ENCODE measurements at regions not wholly inside any gene's neighbourhood (a gene's known extent, or its start where the extent isn't known, plus 50 kb on each side); places are given as distances from the start of the nearest gene placed in this dataset.

- no peak overlapping the region for H3K4me3 ChIP-seq (ENCODE audit: low read length)
- H3K27ac ChIP-seq (ENCODE audit: low read length) = no peak overlapping the region
- ChIA-PET POLR2A (ENCODE audit: unreplicated experiment) (no interaction called here), CTCF (no interaction called here)
- ATAC-seq = no peak
- intact Hi-C loops (cut with micrococcal nuclease) = no loop called here
- no peaks in the 10 kb centered on the region for H3K9me2 ChIP-seq (replicated peaks; ENCODE audit: low read length)
- H3K79me2 ChIP-seq (ENCODE audit: low read length) = no peaks in the 10 kb centered on the region
- no peak for DNase-seq
- H3F3A ChIP-seq (ENCODE audit: low read length, unreplicated experiment) = no peaks in the 10 kb centered on the region
- no peaks in the 10 kb centered on the region for H3K27me3 ChIP-seq (ENCODE audit: low read length)
- TF ChIP-seq, protein P1, sequence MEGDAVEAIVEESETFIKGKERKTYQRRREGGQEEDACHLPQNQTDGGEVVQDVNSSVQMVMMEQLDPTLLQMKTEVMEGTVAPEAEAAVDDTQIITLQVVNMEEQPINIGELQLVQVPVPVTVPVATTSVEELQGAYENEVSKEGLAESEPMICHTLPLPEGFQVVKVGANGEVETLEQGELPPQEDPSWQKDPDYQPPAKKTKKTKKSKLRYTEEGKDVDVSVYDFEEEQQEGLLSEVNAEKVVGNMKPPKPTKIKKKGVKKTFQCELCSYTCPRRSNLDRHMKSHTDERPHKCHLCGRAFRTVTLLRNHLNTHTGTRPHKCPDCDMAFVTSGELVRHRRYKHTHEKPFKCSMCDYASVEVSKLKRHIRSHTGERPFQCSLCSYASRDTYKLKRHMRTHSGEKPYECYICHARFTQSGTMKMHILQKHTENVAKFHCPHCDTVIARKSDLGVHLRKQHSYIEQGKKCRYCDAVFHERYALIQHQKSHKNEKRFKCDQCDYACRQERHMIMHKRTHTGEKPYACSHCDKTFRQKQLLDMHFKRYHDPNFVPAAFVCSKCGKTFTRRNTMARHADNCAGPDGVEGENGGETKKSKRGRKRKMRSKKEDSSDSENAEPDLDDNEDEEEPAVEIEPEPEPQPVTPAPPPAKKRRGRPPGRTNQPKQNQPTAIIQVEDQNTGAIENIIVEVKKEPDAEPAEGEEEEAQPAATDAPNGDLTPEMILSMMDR (conservative IDR thresholded peaks at IDR 0.05; ENCODE audit: low read depth, low read length) = no peak
- TF ChIP-seq EZH2phosphoT487 (IDR thresholded peaks at IDR 0.05; ENCODE audit: borderline replicate concordance, low read length) (no peak), EZH2 (IDR thresholded peaks at IDR 0.05; ENCODE audit: low read length, unreplicated experiment) (no peak)
- no peak overlapping the region for H3K4me2 ChIP-seq (ENCODE audit: low read length)
- no peak overlapping the region for H2AFZ ChIP-seq (ENCODE audit: low read length)
- H3K36me3 ChIP-seq (ENCODE audit: low read depth, low read length) = no peaks in the 10 kb centered on the region
- peaks cover 10% of the 10 kb centered on the region; the same call in 1 of the 2 replicates for H3K4me1 ChIP-seq (ENCODE audit: insufficient read depth, low read length)
- BruUV-seq (replicated peaks) = no TSS peak
- H3K9ac ChIP-seq (ENCODE audit: low read length) = no peak overlapping the region
- no peaks in the 10 kb centered on the region for H4K20me1 ChIP-seq (ENCODE audit: low read length)
- H3K9me3 ChIP-seq (ENCODE audit: low read length) = no peaks in the 10 kb centered on the region
Measured at GRCh38 chr6:148222846-148223245, 119.8 kb upstream of the SASH1 start.

- H2AFZ ChIP-seq (ENCODE audit: low read length) = no peak overlapping the region
- intact Hi-C loops (cut with micrococcal nuclease) = no loop called here
- no peaks in the 10 kb centered on the region for H3K9me3 ChIP-seq (ENCODE audit: low read length)
- H3F3A ChIP-seq (ENCODE audit: low read length, unreplicated experiment) = no peaks in the 10 kb centered on the region
- H3K36me3 ChIP-seq (ENCODE audit: low read depth, low read length) = no peaks in the 10 kb centered on the region
- H3K79me2 ChIP-seq (ENCODE audit: low read length) = no peaks in the 10 kb centered on the region
- H3K9ac ChIP-seq (ENCODE audit: low read length) = no peak overlapping the region
- ATAC-seq (peak; percentile 54), DNase-seq (peak; percentile 14)
- H3K27me3 ChIP-seq (ENCODE audit: low read length) = no peaks in the 10 kb centered on the region
- no TSS peak for BruUV-seq (replicated peaks)
- ChIA-PET CTCF (interaction anchor here (0.6 kb wide), 1 partner anchor 1343 kb away, joined by 4 read pairs; the partner anchor contains the start of gene GINM1), POLR2A (ENCODE audit: unreplicated experiment) (no interaction called here)
- no peak overlapping the region for H3K4me2 ChIP-seq (ENCODE audit: low read length)
- H3K9me2 ChIP-seq (replicated peaks; ENCODE audit: low read length) = no peaks in the 10 kb centered on the region
- H3K27ac ChIP-seq (ENCODE audit: low read length) = no peak overlapping the region
- TF ChIP-seq EZH2phosphoT487 (IDR thresholded peaks at IDR 0.05; ENCODE audit: borderline replicate concordance, low read length) (no peak), EZH2 (IDR thresholded peaks at IDR 0.05; ENCODE audit: low read length, unreplicated experiment) (no peak)
- TF ChIP-seq, protein P1 (conservative IDR thresholded peaks at IDR 0.05; ENCODE audit: low read depth, low read length) = no peak
- H4K20me1 ChIP-seq (ENCODE audit: low read length) = no peaks in the 10 kb centered on the region
- H3K4me3 ChIP-seq (ENCODE audit: low read length) = no peak overlapping the region
- peaks cover 10% of the 10 kb centered on the region; the same call in 1 of the 2 replicates for H3K4me1 ChIP-seq (ENCODE audit: insufficient read depth, low read length)
Measured at GRCh38 chr6:148223424-148223842, 119.2 kb upstream of the SASH1 start.

DNA sequence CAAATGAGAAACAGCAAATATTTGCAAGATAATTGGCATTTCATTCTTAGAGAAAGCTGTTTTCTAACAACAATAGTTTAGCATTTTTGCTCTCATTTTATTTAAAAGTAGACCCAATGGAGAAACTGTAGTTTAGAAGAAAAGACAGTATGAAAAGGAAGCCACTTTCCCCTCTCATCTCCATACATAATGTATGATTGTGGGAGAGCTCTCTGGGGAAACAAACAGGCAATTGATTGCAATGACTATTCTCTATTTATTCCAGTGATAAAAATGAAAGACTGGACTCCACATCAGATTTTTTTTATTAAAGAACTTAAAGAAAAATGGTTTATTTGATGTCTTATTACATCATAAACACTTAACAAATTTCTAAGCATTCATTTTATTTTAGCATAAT lies 116.8 kb upstream of the SASH1 start:
- Histone ChIP-seq H3K27ac (ENCODE audit: low read length) (no peak overlapping the region), H3K9me3 (ENCODE audit: low read length) (no peaks in the 10 kb centered on the region), H3F3A (ENCODE audit: low read length, unreplicated experiment) (no peaks in the 10 kb centered on the region), H3K79me2 (ENCODE audit: low read length) (no peaks in the 10 kb centered on the region), H3K4me2 (ENCODE audit: low read length) (no peak overlapping the region), H3K36me3 (ENCODE audit: low read depth, low read length) (no peaks in the 10 kb centered on the region), H3K4me1 (ENCODE audit: insufficient read depth, low read length) (peaks cover 10% of the 10 kb centered on the region; the same call in 1 of the 2 replicates), H2AFZ (ENCODE audit: low read length) (no peak overlapping the region), H3K9ac (ENCODE audit: low read length) (no peak overlapping the region), H4K20me1 (ENCODE audit: low read length) (no peaks in the 10 kb centered on the region), H3K9me2 (replicated peaks; ENCODE audit: low read length) (no peaks in the 10 kb centered on the region), H3K4me3 (ENCODE audit: low read length) (no peak overlapping the region), H3K27me3 (ENCODE audit: low read length) (no peaks in the 10 kb centered on the region)
- ChIA-PET POLR2A (ENCODE audit: unreplicated experiment) (no interaction called here), CTCF (no interaction called here)
- no peak for DNase-seq
- intact Hi-C loops (cut with micrococcal nuclease) = no loop called here
- no peak for ATAC-seq
- TF ChIP-seq EZH2phosphoT487 (IDR thresholded peaks at IDR 0.05; ENCODE audit: borderline replicate concordance, low read length) = no peak
- TF ChIP-seq, protein P1 (conservative IDR thresholded peaks at IDR 0.05; ENCODE audit: low read depth, low read length) = no peak
- TF ChIP-seq EZH2 (IDR thresholded peaks at IDR 0.05; ENCODE audit: low read length, unreplicated experiment) = no peak
- BruUV-seq (replicated peaks) = no TSS peak

Data from PC-3 (cell line).